Kasumi-1 (cell line): ENCODE measurements at regions not wholly inside any gene's neighbourhood (a gene's known extent, or its start where the extent isn't known, plus 50 kb on each side); places are given as distances from the start of the nearest gene placed in this dataset.
A peak's percentile ranks its signal among the peaks of the same experiment; 100 is the strongest.

Experiments
- DNase-seq, 2 experiments: peaks; one replicate each; lab custom pipeline; 2025; lab: John Stamatoyannopoulos, UW

DNA sequence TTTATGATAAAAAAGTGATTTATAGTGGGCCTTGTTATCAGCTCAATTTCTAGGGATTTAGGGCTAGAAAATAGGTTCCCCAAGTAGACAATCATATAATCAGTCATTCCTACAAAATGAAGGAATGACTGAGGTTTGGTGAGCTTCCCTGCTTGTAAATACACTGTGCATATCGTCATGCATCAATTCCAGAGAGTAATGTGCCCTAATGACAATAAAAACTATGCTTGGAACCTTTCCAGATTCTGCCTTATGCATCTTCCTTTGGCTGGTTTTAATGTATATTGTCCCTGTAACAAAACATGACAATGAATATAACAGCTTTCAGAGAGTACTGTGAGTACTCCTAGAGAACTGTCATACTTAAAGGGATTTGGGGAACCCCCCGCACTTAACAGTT lies 1310.9 kb downstream of the PCDH7 start:
- DNase-seq = no peak

DNA sequence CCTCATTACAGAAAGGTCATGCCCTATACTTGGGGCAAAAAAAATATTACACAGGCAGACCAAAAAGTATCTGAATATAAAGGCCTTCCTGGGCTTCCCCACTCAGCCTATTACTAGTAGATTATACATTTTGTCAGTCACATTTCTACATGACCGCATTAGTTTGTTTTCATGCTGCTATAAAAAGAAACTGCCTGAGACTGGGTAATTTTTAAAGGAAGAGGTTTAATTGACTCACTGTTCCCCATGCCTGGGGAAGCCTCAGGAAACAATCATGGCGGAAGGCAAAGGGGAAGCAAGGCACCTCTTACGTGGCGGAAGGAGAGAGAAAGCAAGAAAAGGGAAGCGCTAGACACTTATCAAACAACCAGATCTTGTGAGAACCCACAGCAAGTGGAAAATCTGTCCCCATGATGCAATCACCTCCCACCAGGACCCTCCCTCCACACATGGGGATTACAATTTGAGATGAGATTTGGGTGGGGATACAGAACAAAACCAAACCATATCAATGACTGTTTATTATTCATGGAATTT lies 1312.0 kb downstream of the PCDH7 start:
- peak; percentile 90 to 93 for DNase-seq

DNA sequence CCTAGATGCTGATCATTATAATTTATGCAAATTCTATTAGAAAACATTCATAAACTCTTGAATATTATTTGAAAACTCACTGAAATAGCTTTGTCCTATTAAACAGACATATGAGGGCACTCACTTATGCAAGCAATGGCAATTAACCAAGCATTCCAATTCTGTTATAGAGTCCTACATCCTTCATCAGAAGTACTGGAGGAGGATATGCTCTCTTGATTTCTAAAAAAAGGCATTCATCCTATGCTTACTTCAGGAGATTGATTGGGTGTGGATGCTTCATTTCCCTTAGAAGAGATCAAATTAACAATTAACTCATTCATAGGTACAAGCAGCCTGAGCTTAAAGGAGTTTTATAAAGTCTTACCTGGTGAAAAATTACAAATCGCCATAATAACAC lies 1317.2 kb downstream of the PCDH7 start:
- DNase-seq = no peak

DNA sequence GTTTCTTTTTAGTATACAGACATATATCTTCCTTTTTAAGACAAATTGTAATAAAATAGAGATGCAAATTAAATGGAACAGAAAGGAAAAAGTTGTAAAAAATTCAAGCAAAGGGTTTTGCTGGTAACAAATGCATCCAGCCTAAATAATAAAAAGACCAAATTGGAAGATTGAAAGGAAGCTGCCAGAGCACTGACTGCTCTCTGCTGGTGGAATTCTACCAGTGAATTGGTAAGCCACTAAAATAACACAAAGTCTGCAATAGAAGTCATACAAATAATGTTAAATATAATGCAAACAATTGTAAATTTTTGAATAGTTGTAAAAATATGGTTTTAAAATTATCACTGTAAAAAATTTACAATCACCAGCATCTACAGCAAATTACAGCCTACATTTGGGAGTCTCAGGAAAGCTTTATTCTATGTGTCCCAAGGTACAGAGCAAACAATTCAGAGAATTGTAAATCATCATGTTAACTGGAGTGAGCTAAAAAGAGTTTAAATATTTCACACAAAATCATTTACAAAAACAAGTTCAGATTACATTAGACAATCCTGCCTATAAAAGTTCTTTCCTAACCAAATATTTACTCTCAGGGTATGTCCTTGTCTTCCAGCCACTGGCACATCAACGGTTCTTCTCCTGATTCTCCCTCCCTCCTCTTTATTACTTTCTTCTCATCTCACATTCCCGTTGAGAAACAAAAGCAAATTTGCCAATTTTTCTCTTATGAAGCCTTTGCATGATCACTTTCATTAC lies 1322.5 kb downstream of the PCDH7 start:
- DNase-seq = peak in 1 of 2 experiments; percentile 3

DNA sequence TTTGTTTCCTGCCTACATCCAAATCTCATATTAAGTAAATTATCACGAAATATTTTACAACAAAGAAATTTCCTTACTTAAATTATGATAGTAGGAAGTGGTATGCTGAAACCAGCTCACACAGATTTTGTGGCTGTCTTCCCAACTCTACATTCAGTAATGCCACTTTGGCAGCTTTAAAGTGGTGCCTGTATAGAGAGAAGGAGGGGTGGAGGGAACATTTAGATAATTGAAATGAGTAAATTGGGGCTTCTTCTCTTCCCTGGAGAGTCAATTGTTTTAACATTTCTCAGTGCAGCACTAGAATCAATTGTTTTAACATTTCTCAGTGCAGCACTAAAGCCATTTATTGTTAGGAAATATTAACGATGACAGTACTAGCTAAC lies 1323.1 kb downstream of the PCDH7 start:
- DNase-seq = no peak

DNA sequence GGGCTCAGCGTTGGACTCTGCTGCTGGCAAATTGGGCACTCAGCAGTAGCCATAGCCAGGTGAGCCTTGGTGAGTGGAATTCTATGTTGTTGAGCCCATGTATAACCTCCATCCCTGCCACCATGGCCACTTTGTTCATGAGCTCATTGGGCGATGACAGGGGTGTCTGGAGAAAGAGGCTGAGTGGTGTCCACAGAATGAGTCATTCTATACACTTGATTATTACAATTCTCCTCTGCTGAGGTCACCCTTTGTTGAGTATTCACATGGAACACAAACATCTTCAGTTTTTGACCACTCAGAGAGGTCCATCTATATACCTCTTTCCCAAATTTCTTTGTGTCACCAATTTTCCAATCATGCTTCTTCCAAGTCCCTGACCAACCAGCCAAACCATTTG lies 1341.7 kb downstream of the PCDH7 start:
- DNase-seq = no peak

DNA sequence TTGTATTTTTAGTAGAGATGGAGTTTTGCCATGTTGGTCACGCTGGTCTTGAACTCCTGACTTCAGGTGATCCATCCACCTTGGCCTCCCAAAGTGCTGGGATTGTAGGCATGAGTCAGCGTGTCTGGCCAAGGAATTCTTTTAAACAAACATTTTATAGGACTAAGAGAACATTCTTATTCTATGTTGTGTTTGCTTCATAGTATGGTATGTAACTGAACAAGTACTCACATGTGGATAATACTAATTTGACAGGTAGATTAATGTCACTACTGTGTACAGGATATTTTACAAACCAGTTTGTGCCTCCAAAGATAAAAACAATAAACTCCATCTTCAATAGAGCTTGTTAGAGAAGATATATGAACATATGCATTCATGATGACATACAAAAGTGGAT lies 1353.4 kb downstream of the PCDH7 start:
- no peak for DNase-seq

DNA sequence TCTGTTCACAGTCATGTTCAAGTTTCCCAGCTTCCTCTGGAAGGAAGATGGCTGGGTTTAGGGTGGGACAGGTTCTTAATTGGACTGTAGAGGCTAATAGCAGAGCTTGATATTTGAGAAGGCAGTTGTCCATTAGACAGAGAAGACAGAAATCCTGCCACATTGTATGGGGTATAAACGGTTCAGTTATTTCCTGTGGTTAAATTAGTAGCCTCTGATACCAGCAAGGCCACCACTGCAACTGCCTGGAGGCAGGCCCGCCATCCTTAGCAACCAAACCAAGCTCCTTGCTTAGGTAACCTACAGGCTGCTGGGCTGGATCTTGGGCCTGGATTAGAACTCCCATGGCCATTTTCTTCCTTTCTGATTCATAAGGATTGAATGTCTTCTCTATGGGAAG lies 1367.0 kb downstream of the PCDH7 start:
- DNase-seq = no peak

DNA sequence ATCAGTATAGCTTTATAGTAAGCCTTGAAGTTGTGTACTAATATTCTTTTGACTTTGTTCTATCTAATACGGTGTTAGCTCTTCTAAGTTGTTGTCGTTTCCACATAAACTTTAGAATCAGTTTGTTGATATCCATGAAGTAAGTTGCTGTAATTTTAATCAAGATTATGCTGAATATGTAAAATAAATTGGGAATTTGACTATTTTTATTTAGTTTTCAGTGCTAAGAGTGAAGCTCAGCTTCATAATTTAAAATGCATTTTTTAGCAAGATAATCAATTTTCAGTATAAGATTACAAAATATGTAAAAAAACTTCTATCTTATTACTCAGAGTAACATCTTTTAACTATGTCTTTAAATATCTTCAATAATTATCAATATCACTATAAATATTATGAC lies 1374.8 kb downstream of the PCDH7 start:
- no peak for DNase-seq

DNA sequence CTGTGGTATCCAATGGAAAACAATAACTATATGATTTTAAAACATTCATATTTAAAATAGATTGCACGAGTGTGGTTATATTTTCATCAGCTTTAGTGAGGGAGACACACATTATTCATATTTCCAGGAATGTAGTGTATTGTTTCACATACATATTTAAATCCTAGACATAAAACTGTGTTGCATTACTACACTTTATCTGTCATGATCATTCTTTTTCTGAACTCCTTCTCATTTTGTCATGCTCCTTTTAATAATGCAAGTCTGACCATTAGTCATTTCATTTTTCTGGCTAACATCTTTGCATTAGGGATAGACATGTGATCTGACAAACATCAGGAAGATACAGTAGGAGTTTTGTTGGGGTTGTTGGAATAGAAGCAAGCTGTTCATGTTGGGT lies 1382.7 kb downstream of the PCDH7 start:
- no peak for DNase-seq

DNA sequence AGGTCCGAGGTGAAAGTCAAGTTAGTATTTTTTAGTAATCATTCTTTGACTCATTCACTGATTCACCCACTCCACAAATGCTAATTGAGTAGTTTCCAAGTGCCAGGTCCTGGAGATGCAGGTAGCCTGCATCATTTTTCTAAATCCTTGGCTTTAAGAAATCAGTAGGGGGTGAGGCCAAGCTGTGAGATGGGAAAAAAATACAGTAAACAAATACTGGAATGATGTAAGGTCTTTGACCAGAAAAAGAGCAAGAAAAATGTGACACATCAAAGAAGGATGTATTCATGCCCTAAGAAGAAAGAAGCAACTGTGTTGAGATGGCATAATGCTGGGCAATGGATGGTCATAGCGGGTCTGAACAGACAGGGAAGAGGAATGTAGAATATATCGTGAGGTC lies 1386.6 kb downstream of the PCDH7 start:
- DNase-seq = no peak

DNA sequence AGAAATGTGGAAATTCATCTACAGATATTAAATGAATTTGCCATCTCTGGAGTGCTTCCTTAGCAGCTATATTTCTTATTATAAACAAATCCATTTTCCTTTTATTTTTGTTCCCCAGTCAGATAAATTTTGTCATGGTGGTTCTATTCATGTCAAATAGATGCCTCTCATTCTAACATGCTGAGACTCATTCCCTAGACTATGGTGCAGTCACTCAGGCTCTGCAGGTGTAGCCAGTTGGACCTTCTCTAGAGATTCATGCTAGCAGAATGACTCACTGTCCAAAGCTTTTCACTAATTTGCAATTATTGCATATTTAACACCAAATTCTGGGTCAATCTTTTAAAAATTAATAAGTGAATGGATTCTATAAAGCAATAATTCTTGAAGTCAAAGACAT lies 1392.7 kb downstream of the PCDH7 start:
- DNase-seq = no peak

DNA sequence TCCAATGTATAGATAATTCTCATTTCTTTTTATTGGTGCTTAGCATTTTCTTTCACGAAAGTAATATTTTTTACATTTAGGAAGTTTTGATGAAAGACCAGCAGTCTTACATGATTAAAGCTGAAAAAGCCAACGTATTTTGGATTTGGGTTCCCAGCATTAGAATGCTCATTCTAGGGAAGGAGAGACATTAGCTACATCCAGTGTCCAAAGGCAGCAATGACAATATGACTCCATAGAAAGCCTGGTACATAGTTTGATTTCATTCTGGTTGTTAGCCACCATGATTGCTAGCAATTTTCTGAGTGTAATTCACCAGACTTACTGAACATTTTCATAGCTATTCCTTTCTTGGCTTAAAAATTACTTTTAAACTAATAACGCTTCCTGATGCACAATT lies 1397.5 kb downstream of the PCDH7 start:
- DNase-seq = no peak

DNA sequence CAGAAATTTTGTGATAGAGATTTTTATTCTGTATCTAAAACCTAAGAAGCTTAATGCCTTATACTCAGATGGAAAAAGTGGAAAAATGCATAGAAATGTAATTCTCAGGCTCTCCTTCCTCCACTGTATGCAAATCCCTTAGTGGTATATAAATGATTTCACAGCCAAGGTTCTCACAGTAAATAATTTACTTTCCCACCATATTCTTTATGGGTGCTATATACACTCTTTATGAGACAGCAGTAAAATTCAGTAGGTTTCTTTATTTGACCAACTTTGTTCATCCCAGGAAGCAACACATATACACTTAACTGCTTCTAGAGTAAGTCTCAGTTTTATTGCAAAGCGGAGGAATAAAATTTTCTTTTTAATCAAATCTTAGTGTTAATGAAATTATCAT lies 1399.7 kb downstream of the PCDH7 start:
- DNase-seq = no peak

DNA sequence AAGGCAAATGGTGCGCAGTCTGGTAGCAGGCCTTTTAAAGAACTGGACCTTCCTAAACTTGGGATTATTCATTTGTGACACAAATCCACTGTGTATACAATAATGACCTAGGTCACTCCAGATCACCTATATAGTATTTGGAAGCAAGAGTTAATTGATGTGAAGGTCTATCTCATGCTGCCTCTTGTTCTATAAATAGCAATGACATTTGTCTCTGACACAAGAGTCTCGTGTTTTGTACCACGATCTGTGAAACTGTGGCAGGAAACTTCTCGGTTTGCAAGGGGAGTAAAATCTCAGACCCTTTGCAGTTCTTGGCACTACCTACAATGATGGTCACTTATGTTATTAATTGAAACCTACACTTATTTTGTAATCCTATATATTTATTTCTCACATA lies 1408.4 kb downstream of the PCDH7 start:
- DNase-seq = no peak

DNA sequence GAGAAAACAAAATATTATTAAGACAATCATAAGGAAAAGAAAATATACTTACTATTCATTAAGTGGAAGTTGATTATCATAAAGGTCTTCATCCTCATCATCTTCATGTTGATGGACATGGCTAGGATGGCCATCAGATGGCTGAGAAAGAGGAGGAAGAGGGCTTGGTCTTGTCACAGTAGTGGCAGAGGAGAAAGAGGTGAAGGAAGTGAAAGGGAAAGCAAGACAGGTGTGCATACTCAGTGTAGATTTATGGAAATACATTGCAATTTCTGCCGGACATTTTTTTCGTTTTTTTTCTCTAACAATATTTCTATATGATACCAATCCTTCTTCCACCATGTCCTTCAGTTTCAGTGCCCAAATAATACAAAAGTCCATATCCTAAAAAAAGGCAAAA lies 1409.8 kb downstream of the PCDH7 start:
- DNase-seq = no peak

DNA sequence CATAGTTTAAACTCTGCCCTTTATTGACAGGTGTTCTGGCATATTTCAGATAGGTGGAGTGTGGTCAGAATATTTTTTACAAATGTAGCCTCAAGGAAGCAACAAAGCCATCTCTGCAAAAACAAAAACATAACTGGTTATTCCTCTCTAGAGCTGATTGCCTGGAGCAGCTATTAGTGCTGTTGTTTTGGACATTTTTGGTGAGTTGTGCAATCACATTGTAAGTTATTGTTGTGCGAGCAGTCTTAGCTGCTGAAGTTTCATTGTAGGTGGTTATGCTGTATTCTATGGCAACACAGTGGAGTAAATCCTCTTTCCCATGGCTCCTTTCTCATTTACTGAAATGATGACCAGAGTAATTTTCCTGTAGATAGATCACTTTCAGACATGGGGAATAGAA lies 1413.0 kb downstream of the PCDH7 start:
- no peak for DNase-seq

DNA sequence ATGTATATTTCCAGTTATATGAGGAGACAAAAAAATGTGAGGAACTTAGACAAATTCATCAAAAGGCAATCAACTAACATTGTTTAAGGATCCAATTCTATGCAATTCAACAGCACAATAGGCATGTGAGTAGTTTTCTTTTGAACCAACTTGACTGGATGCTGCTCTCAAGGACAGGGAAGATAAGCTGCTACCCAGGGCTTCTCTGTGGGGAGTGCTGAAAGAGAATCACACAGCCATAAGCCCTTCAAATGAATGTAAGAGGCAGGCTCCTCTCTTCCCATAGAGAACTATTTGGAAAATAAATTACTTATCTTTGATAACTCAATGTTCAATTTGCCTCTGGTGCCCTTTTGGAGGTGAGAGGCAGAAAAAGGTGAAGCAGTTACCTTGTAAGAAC lies 1413.6 kb downstream of the PCDH7 start:
- DNase-seq = no peak

DNA sequence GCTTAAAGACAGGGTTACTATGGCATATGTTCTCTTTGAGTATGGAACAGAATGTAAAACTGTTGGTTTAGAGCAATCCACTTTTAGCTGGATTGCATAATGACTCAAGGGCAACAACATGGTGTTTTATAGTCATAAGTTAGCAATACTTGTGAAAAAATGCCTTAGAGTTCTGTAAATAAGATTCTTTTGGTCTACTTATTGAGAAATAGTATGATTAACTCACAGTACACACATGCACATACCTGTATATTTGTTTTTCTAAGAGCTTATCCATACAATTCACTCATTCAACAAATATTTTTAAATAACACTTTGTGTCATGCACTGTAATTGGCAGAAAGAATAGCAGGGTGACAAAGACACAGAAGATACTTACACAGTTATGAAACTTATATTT lies 1415.5 kb downstream of the PCDH7 start:
- no peak for DNase-seq

DNA sequence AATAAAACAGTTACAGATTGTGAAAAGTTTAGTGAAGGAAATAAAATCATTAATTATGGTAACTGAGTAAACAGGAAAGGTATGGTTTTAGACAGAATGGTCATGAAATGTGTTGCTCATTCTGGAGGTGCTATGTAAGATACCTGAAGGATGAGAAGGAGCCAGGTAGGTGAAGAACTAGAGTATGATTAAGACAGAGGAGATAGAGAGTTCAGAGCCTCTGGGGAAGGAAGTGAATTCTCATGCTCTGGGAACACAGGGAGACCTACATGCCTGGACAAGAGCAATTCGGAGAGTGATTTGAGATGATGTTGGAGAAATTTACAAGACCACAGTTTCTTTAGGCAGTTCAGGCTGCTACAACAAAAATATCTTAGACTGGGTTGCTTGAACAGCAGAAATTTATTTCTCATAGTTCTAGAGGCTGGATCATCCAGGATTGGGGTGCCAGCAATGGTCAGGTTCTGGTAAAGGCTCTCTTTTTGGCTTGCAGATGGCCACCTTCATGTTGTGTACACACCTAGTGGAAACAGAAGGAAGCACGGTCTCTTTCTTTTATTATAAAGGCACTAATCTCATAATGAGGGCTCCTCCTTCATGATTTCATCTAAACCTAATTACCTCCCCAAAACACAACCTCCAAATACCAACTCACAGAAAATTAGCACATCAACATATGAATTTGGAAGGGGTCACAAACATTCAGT lies 1416.1 kb downstream of the PCDH7 start:
- peak in 1 of 2 experiments; percentile 1 for DNase-seq

DNA sequence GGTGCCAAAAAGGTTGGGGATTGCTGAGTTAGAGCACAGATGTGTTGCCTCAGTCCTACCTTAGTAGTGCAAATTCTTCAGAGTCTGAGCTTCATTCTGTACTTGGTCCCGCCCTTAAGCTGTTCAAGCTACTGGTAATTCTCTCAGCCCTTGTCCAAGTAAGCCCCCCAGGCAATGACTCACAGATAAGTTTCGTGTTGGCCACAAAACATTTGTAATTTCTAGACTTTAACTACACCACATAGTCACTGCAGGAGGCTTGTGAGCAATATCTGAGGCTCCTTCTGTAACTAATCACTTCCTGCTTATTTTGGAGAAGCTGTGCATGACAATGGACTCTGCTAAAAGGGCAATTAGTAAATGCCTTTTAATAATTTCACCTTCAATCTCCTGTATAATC lies 1420.5 kb downstream of the PCDH7 start:
- peak; percentile 79 to 84 for DNase-seq

DNA sequence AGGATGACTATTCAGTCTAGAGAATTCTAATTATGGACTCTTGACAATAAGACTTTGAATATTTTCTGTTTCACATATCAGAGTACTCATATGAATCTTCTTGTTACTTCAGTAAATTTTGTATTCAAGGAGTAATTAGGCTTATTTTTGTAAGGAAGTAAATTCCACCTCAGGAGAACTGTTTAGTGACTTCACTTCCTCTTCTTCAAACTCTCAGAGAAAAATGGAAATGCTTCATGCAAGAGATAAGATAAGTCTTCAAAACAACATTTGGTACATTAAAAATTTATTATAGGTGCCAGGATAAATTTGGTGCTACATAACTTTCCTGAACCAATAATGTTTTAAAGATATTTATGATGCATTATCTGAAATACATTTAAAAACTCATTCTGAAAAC lies 1421.9 kb downstream of the PCDH7 start:
- DNase-seq = peak; percentile 7 to 59

DNA sequence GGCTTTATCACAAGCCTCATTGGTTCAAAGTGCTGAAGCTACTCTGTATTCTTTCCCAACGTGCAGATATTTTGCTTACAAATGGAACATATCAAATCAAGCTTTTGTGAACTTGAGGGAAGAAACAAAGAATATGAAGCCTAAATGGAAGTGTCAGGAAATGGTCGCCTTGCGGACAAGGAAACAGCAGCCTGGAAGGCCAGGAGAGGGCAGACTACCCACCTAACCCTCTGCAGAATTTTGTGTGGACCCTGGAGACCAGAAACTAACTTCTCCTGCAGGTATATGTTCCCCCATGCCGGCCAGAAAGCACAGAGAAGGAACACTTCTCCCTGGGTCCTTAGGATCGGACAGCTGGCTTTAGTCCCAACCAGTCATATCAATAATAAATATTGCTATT lies 1425.8 kb downstream of the PCDH7 start:
- DNase-seq = no peak
